HepG2 (cell line): ENCODE measurements at regions not wholly inside any gene's neighbourhood (a gene's known extent, or its start where the extent isn't known, plus 50 kb on each side); places are given as distances from the start of the nearest gene placed in this dataset.
"Not testable (repeated sequence)": the region's sequence is repeated elsewhere in the genome, so short reads cannot be mapped to it uniquely, and the experiment has no call there.

ENCODE experiments used
- ATAC-seq: fragments of 200-7000 bp; cut with Tn5 transposase; 3 replicates; pipeline ENCODE4 v1.9.1; 2020; ENCODE audit warnings: mild to moderate bottlenecking, moderate library complexity
- BruUV-seq: library from RNA; stranded (reverse); fragments of 400-500 nt; replicated peaks from 2 replicates; lab custom pipeline; 2021; lab: Mats Ljungman, UMichigan
- CTCF ChIA-PET: fragments of 300-600 bp; formaldehyde crosslinking; extraction: SDS; loops from one replicate; lab custom pipeline; 2021; ENCODE audit warnings: low total read pairs, inconsistent platforms, low intra/inter-chr PET ratio; lab: Yijun Ruan, JAX
- POLR2A ChIA-PET: fragments of 350-600 bp; sonication (Branson Sonifier 250); formaldehyde crosslinking; loops from one replicate; lab custom pipeline; 2020; ENCODE audit warnings: antibody characterized with exemption, inconsistent platforms; lab: Yijun Ruan, JAX
- DNase-seq: peaks from one replicate; pipeline ENCODE4 v3.0.0-alpha.2; 2015; ENCODE audit warnings: low spot score
- FAIRE-seq: peaks from 3 replicates; lab custom pipeline; 2011; peaks lifted over from hg19 to GRCh38; lab: Jason Lieb, UNC
- H2AFZ ChIP-seq: one replicate; pipeline ENCODE4 v1.6.1; 2011; ENCODE audit warnings: low read length, inconsistent platforms
- H3K27ac ChIP-seq: fragments of 300-600 bp; 3 replicates; pipeline ENCODE4 v1.8.0; 2011; ENCODE audit warnings: mixed run types, mild to moderate bottlenecking, mixed read lengths, low read length, inconsistent platforms; ENCODE audit not compliant: insufficient read depth; ENCODE audit errors: extremely low read length
- H3K27me3 ChIP-seq, 2 experiments: fragments of 200-600 bp in 1 of 2; 2 replicates in 1 of 2; 3 replicates in 1 of 2; pipeline versions ENCODE4 v1.6.0 to v1.8.0; 2011; ENCODE audit warnings: low read length in 2 of 2, mild to moderate bottlenecking in 2 of 2, moderate library complexity in 2 of 2, inconsistent platforms in 1 of 2; ENCODE audit not compliant: insufficient read depth in 2 of 2, control insufficient read depth in 1 of 2
- H3K36me3 ChIP-seq, 2 experiments: fragments of 200-600 bp in 1 of 2; replicated peaks in 1 of 2; 2 replicates in 1 of 2; 3 replicates in 1 of 2; pipeline versions ENCODE4 v1.5.1 to v1.8.0; 2011; ENCODE audit warnings: low read length in 2 of 2, inconsistent platforms in 1 of 2; ENCODE audit not compliant: insufficient read depth in 2 of 2, control insufficient read depth in 1 of 2
- H3K4me1 ChIP-seq: 2 replicates; pipeline ENCODE4 v1.5.1; 2012; ENCODE audit warnings: low read length, inconsistent platforms; ENCODE audit not compliant: insufficient read depth
- H3K4me2 ChIP-seq: 2 replicates; pipeline ENCODE4 v1.6.0; 2011; ENCODE audit warnings: low read depth, low read length, inconsistent platforms
- H3K4me3 ChIP-seq, 3 experiments: fragments of 200-600 bp in 1 of 3; sonication (generic), shearing (Covaris generic) in 1 of 3; replicated peaks in 1 of 3; 2 replicates each; pipeline ENCODE4 v1.5.1; 2011 to 2016; ENCODE audit warnings: low read length in 3 of 3, inconsistent platforms in 2 of 3, low read depth in 2 of 3, mild to moderate bottlenecking in 2 of 3, control low read depth in 1 of 3, mixed read lengths in 1 of 3; ENCODE audit not compliant: insufficient read depth in 1 of 3
- H3K79me2 ChIP-seq: one replicate; pipeline ENCODE4 v1.6.1; 2011; ENCODE audit warnings: low read length, inconsistent platforms; ENCODE audit not compliant: insufficient read depth
- H3K9ac ChIP-seq: 2 replicates; pipeline ENCODE4 v1.6.0; 2011; ENCODE audit warnings: mild to moderate bottlenecking, low read depth, low read length, inconsistent platforms; ENCODE audit not compliant: insufficient read depth
- H3K9me3 ChIP-seq: 2 replicates; pipeline ENCODE4 v1.5.1; 2012; ENCODE audit warnings: mild to moderate bottlenecking, low read length
- H4K20me1 ChIP-seq: 2 replicates; pipeline ENCODE4 v1.6.0; 2011; ENCODE audit warnings: inconsistent platforms, mild to moderate bottlenecking, low read length, moderate library complexity; ENCODE audit not compliant: insufficient read depth
- UBTF ChIP-seq: sonication (generic); formaldehyde crosslinking; IDR thresholded peaks from 2 replicates; pipeline ENCODE4 v1.4.0; 2020; ENCODE audit warnings: mild to moderate bottlenecking, missing genetic modification reagents
- WGBS: methylation state at CpG from one replicate; pipeline ENCODE4 v1.1.6; 2017; ENCODE audit warnings: low lambda C conversion rate; 5-methylcytosine and 5-hydroxymethylcytosine counted together
- in situ Hi-C: cut with HindIII; loops from 2 replicates; pipeline ENCODE4 v1.10.0; 2017; ENCODE audit warnings: low pct_unique_long_range_greater_than_20kb; ENCODE audit not compliant: extremely low pct_ligation_motif_present
- intact Hi-C: fragments of 100-400 bp; cut with micrococcal nuclease; formaldehyde crosslinking; loops from one replicate; pipeline ENCODE4 v1.10.0; 2022; ENCODE audit not compliant: unreplicated experiment

- BruUV-seq, result no TSS peak
- in situ Hi-C loops, result no loop called here
These were observed 115.4 kb downstream of the CRYAA start for GRCh38 chr21:43284238-43284637.

DNA sequence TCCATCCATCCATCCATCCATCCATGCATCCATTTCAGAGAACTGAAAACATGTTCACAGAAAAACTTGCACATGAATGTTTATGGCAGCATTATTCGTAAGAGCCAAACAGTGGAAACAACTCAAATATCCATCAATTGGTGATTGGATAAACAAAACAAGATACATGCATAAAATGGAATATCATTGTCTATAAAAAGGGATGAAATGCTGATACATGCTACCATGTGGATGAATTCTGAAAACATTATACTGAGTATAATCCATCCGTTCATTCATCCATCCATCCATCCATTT is 115.1 kb downstream of the CRYAA start:
- POLR2A ChIA-PET, CTCF ChIA-PET, BruUV-seq: not testable (repeated sequence)

More at GRCh38 chr21:43284238-43284637, 115.4 kb downstream of the CRYAA start:
- no peak for FAIRE-seq
- H3K4me2 ChIP-seq, result no peak overlapping the region
- ChIA-PET CTCF (no interaction called here), POLR2A (no interaction called here)
- WGBS, result 81% methylated on average over 1 of the region's 1 CpG
- intact Hi-C loops, result no loop called here
- no peak for TF ChIP-seq UBTF
- H3K27ac ChIP-seq, result no peak overlapping the region
- no peak for DNase-seq
- H3K9ac ChIP-seq, result no peak overlapping the region
- peaks cover 41% of the 10 kb centered on the region for H3K4me1 ChIP-seq
- H4K20me1 ChIP-seq, result no peaks in the 10 kb centered on the region
- H2AFZ ChIP-seq, result no peak overlapping the region
- no peaks in the 10 kb centered on the region for H3K36me3 ChIP-seq
- no peaks in the 10 kb centered on the region for H3K79me2 ChIP-seq
- H3K4me3 ChIP-seq, result no peak overlapping the region
- ATAC-seq, result no peak
- no peaks in the 10 kb centered on the region for H3K9me3 ChIP-seq
- no peaks in the 10 kb centered on the region for H3K27me3 ChIP-seq

More for the DNA sequence above, 115.1 kb downstream of the CRYAA start:
- H3K9me3 ChIP-seq, H4K20me1 ChIP-seq, ATAC-seq, H3K27ac ChIP-seq, FAIRE-seq, intact Hi-C loops, in situ Hi-C loops, H3K4me3 ChIP-seq, H3K79me2 ChIP-seq, H2AFZ ChIP-seq, H3K9ac ChIP-seq, H3K36me3 ChIP-seq, H3K27me3 ChIP-seq, DNase-seq, H3K4me2 ChIP-seq: not testable (repeated sequence)
- peaks cover 41% of the 10 kb centered on the region for H3K4me1 ChIP-seq
- 73% methylated on average over 2 of the region's 2 CpGs for WGBS
